A673 (cell line): ENCODE measurements at regions not wholly inside any gene's neighbourhood (a gene's known extent, or its start where the extent isn't known, plus 50 kb on each side); places are given as distances from the start of the nearest gene placed in this dataset.
A peak's percentile ranks its signal among the peaks of the same experiment; 100 is the strongest.

ENCODE experiments used
- BruUV-seq: library from RNA; stranded (reverse); fragments of 400-500 nt; replicated peaks from 2 replicates; lab custom pipeline; 2021; lab: Mats Ljungman, UMichigan
- CTCF ChIA-PET: fragments of 300-600 bp; sonication (Branson Sonifier 250); formaldehyde crosslinking; loops from one replicate; lab custom pipeline; 2022; ENCODE audit warnings: antibody characterized with exemption; lab: Charles Lee
- POLR2A ChIA-PET: fragments of 300-600 bp; sonication (Branson Sonifier 250); formaldehyde crosslinking; loops from one replicate; lab custom pipeline; 2022; ENCODE audit warnings: antibody characterized with exemption; ENCODE audit not compliant: low non-redundant PET; lab: Charles Lee
- DNase-seq: peaks from one replicate; pipeline ENCODE4 v3.0.0-alpha.2; 2015; ENCODE audit warnings: low spot score
- H3K27ac ChIP-seq: fragments of 200-600 bp; sonication (generic); 2 replicates; pipeline ENCODE4 v1.5.1; 2016; ENCODE audit warnings: mixed run types, low read depth, mild to moderate bottlenecking, mixed read lengths, antibody characterized with exemption, low read length; ENCODE audit not compliant: poor library complexity, severe bottlenecking
- H3K27me3 ChIP-seq: fragments of 200-600 bp; sonication (generic); replicated peaks from 2 replicates; pipeline ENCODE4 v1.6.1; 2017; ENCODE audit warnings: mixed run types, low read depth, mild to moderate bottlenecking, mixed read lengths, antibody characterized with exemption, low read length; ENCODE audit not compliant: insufficient read depth, poor library complexity
- H3K36me3 ChIP-seq: fragments of 200-600 bp; sonication (generic); 2 replicates; pipeline ENCODE4 v1.6.1; 2016; ENCODE audit warnings: mixed run types, mild to moderate bottlenecking, mixed read lengths, antibody characterized with exemption, low read length; ENCODE audit not compliant: insufficient read depth, poor library complexity, severe bottlenecking
- H3K4me1 ChIP-seq: fragments of 200-600 bp; sonication (generic); 2 replicates; pipeline ENCODE4 v1.6.1; 2017; ENCODE audit warnings: mixed run types, mild to moderate bottlenecking, mixed read lengths, antibody characterized with exemption, low read length; ENCODE audit not compliant: insufficient read depth, poor library complexity, severe bottlenecking
- H3K4me3 ChIP-seq: fragments of 200-600 bp; sonication (generic); 2 replicates; pipeline ENCODE4 v1.5.1; 2016; ENCODE audit warnings: low read depth, mixed run types, mild to moderate bottlenecking, mixed read lengths, low read length; ENCODE audit not compliant: poor library complexity, severe bottlenecking
- H3K9me3 ChIP-seq: fragments of 200-600 bp; sonication (generic); 2 replicates; pipeline ENCODE4 v1.6.1; 2016; ENCODE audit warnings: mixed run types, low read depth, mild to moderate bottlenecking, mixed read lengths, antibody characterized with exemption, low read length; ENCODE audit not compliant: poor library complexity, severe bottlenecking
- CTCF ChIP-seq: fragments of 300-800, 200-600 bp; sonication (generic); conservative IDR thresholded peaks from 2 replicates; pipeline ENCODE4 v1.5.1; 2017; ENCODE audit warnings: low read depth, mild to moderate bottlenecking, antibody characterized with exemption, low read length, moderate library complexity, mixed read lengths
- EZH2 ChIP-seq: fragments of 200-600 bp; sonication (generic); IDR thresholded peaks from 2 replicates; pipeline ENCODE4 v1.6.1; 2017; ENCODE audit warnings: borderline replicate concordance, low read depth, mild to moderate bottlenecking, mixed read lengths, antibody characterized with exemption, low read length; ENCODE audit not compliant: poor library complexity, severe bottlenecking
- intact Hi-C: fragments of 100-400 bp; cut with micrococcal nuclease; formaldehyde crosslinking; loops from one replicate; pipeline ENCODE4 v1.10.0; 2022; ENCODE audit not compliant: unreplicated experiment

DNA sequence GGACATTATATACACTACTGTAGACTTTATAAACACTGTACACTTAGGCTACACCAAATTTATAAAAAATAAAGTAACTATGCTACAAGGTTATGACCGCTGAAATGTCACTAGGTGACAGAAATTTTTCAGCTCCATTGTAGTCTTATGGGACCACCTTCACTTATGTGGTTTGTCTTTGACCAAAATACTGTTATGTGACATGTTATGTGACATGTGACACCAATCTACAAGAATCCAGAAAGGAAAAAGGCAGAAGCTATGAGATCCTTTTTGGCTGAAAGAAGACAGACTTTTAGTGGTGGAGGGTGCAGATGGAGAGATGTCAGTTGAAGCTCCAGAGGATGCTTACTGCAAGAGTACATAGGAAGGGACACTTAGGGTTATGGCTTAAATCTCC is 1378.4 kb upstream of the TENM4 start:
- Histone ChIP-seq H3K4me3 (no peak overlapping the region), H3K27ac (no peak overlapping the region), H3K36me3 (no peaks in the 10 kb centered on the region), H3K4me1 (peaks cover 26% of the 10 kb centered on the region), H3K27me3 (no peaks in the 10 kb centered on the region), H3K9me3 (no peaks in the 10 kb centered on the region)
- POLR2A ChIA-PET: interaction anchor here (0.5 to 0.7 kb wide), 2 partner anchors 52 to 521 kb away, joined by 3 to 4 read pairs; no protein-coding TSS in a partner anchor
- TF ChIP-seq CTCF (no peak), EZH2 (no peak)
- no TSS peak for BruUV-seq
- intact Hi-C loops: no loop called here
- CTCF ChIA-PET: no interaction called here
- no peak for DNase-seq

- Histone ChIP-seq H3K36me3 (no peaks in the 10 kb centered on the region), H3K4me3 (no peak overlapping the region), H3K4me1 (peaks cover 26% of the 10 kb centered on the region), H3K27ac (no peak overlapping the region), H3K9me3 (no peaks in the 10 kb centered on the region), H3K27me3 (no peaks in the 10 kb centered on the region)
- intact Hi-C loops: no loop called here
- ChIA-PET CTCF (no interaction called here), POLR2A (no interaction called here)
- TF ChIP-seq CTCF (no peak), EZH2 (no peak)
- no TSS peak for BruUV-seq
- peak; percentile 12 for DNase-seq
Measured at GRCh38 chr11:80816966-80817365, 1376.1 kb upstream of the TENM4 start.

DNA sequence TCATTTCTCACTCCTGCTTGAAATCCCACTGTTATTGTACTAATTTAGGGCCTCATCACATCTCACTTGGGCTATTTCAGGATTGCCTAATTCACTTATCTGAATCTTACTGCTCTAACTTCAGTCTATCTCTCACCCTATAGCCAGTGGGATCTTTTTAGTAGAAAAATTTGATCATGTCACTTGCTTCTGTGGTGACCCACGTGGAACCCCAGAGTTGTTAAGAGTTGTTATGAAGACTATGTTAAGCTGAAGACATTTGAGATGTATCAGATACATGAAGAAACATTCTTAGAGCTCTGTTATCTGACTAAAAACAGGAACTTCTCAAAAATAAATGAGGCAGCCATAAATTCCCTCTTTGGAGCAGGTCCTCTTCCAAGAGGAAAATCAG is 1375.6 kb upstream of the TENM4 start:
- Histone ChIP-seq H3K27ac (peak overlapping the region; percentile 49), H3K27me3 (no peaks in the 10 kb centered on the region), H3K4me3 (no peak overlapping the region), H3K4me1 (peaks cover 26% of the 10 kb centered on the region), H3K36me3 (no peaks in the 10 kb centered on the region), H3K9me3 (no peaks in the 10 kb centered on the region)
- BruUV-seq: no TSS peak
- ChIA-PET POLR2A (no interaction called here), CTCF (no interaction called here)
- DNase-seq: no peak
- TF ChIP-seq CTCF (no peak), EZH2 (no peak)
- intact Hi-C loops: no loop called here
